Testis (tissue), 2 donors: ENCODE measurements at regions not wholly inside any gene's neighbourhood (a gene's known extent, or its start where the extent isn't known, plus 50 kb on each side); places are given as distances from the start of the nearest gene placed in this dataset.

Experiments
- CTCF ChIP-seq, 3 experiments: fragments of 450-650 bp in 2 of 3; fragments of 200-600 bp in 1 of 3; sonication (generic) in 1 of 3; IDR thresholded peaks; one replicate each; pipeline ENCODE4 v1.5.1; 2016 to 2019; ENCODE audit warnings: antibody characterized with exemption in 3 of 3, mild to moderate bottlenecking in 2 of 3, moderate library complexity in 1 of 3
- POLR2A ChIP-seq: fragments of 450-650 bp; IDR thresholded peaks from one replicate; pipeline ENCODE4 v1.6.1; 2017; ENCODE audit warnings: antibody characterized with exemption, mild to moderate bottlenecking, moderate library complexity

- TF ChIP-seq CTCF (IDR thresholded peaks at IDR 0.05) (no peak), POLR2A (no peak)
Measured at GRCh38 chr7:108771853-108772252, 202.2 kb downstream of the DNAJB9 start.
